ENCODE measurements at regions not wholly inside any gene's neighbourhood (a gene's known extent, or its start where the extent isn't known, plus 50 kb on each side); places are given as distances from the start of the nearest gene placed in this dataset.

DNA sequence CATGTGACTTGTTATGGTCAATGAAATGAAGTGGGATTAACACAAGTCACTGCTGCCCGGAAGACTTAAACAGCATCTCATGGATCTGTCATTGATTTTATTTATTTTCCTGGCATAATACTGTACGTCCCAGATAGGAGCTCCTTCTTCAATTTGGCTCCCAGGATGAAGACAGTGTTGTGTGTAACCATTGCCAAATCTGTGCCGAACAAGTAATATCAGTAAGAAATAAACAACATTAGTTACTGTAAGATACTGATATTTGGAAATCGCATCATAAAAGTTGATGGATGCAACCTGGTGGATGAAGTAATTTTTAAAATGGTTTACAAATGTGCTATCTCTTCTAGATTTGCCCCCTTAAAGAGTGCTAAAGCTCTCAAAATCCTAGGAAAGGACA lies 419.0 kb upstream of the MMADHC start:
- no peak for DNase-seq (ENCODE audit: low read depth)

DNA sequence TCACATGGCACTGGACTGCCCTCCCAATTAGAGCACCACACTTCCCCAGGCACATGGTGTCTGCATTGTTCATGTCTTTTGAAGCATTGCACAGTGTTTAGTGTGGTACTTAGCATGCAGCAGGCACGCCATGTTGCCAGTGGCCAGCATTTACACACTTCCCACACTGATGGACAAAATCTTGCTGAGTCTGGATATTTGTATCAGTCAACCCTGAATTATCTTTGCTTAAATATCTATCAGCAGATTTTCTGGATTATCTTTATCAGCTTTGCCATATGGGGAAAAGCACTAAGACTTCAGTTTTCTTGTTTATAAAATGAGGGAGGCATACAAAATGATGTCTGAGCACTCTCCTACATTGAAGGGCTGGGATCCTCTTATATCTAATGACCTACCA lies 416.0 kb upstream of the MMADHC start:
- no peak for DNase-seq (ENCODE audit: low read depth)

GRCh38 chr2:150001788-150002187 lies 414.2 kb upstream of the MMADHC start:
- no peak for DNase-seq (ENCODE audit: low read depth)

DNA sequence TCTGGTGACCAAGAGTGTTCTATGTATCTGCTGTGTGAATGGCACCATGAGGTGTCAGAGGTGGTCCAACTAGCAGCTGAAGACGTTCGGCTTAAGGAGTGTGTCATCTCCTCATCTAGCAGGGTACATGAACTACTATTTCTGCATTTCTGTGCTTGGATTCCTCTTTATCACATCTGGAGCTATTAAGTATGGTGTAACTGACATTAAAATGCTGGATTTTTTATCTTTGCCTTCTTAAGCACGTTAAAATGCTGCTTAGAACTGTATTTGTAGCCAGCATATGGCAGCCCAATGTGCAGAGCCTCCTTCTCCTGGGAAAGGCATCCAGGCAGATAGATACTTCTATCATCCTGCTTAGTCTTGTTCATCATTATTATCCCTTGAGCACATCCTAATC lies 409.3 kb upstream of the MMADHC start:
- DNase-seq (ENCODE audit: low read depth): no peak

DNA sequence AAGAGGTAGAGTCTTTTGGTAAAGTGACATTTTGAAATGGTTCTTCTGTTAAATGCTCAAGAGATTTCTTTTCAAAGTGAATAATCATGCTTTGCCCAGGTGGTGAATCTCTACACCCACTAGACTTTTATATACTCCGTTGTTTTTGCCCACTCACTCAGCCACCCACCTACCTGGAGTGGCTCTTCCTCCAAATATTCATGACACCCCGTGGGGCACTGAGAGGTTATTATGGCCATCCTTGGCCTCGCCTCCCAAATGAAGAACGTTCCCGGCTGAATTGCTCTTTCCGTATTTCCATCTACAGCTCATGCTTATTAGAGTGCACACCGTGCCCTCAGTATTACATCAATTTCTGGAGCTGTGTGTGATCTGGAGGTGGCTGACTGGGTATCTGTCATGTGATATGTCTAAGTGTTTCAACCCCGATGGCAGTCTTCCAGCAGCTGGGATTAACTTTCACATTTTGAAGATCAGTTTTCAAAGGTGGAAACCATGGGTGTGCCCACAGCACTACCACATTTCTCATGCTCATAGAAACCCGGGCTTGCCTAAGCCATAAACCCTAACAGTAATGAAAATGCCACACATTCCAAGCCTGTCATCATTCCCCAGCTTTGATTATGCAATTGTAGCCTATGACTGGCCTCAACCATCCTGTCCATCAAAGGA lies 406.6 kb upstream of the MMADHC start:
- DNase-seq (ENCODE audit: low read depth): peak; percentile 50

GRCh38 chr2:149993316-149993715 lies 405.7 kb upstream of the MMADHC start:
- DNase-seq (ENCODE audit: low read depth): no peak

GRCh38 chr2:149991576-149991975 lies 404.0 kb upstream of the MMADHC start:
- peak; percentile 23 for DNase-seq (ENCODE audit: low read depth)

- no peak for DNase-seq (ENCODE audit: low read depth)
These were observed 403.4 kb upstream of the MMADHC start for GRCh38 chr2:149990965-149991364.

DNA sequence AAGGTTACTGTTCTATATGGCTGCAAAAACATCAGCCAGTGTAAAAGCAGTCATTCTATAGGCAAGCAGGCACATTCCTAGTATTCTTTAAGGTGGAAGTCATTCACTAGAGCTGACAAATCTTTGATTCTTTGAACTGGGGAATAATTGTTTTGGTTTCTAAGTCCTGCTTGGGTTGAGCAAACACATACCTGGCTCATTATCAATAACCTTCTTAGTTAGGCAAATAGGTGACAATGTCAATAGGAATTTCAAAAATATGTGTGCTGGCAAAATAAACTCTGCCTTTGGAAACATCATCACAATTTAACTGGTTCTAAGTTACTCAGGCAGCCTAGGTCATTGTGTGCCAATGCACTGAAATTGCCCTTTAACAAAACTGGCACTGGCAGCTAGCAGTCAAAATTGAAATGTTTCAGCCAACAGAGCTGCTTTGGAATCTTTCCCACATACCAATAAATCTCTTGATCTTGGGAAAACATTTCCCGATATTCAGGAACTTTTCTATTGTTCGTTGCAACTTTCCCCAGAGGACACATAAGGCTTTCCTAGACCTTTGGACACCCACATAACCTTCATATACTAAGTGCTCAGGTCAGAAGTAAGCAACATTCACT lies 402.0 kb upstream of the MMADHC start:
- DNase-seq (ENCODE audit: low read depth): peak; percentile 54

DNA sequence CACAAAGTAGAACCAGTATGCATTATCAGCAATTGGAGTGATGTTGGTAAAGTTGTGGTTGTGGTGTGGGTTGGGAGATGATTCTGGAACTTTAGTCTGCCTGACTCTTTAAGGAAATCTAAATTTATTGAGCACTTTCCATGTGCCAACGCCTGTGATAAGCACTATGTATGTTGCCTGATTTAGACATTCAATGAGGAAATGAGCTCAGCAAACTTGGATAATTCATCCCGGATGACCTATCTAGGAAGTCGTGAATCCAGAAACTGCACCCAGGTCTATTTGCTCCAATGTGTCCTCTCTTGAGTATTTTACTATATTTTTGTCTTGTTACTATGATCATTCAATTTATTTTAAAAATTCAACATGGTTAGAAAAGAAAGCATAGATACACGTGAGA lies 400.8 kb upstream of the MMADHC start:
- no peak for DNase-seq (ENCODE audit: low read depth)

DNA sequence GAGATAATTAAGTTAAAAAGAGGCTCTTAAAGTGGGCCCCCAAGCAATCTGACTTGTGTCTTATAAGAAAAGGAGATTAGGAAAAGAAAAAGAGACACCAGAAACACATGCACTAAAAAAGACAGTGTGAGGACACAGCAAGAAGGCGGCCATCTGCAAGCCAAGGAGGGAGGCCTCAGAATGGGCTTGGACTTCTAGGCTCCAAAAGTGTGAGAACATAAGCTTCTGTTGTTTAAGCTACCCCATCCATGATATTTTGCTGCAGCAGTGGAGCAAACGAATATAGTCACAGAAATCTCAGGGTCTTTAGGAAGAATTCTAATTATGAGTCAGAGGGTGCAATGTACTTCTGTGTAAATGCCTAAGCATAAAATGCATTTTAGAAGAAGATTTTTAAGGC lies 399.3 kb upstream of the MMADHC start:
- no peak for DNase-seq (ENCODE audit: low read depth)

DNA sequence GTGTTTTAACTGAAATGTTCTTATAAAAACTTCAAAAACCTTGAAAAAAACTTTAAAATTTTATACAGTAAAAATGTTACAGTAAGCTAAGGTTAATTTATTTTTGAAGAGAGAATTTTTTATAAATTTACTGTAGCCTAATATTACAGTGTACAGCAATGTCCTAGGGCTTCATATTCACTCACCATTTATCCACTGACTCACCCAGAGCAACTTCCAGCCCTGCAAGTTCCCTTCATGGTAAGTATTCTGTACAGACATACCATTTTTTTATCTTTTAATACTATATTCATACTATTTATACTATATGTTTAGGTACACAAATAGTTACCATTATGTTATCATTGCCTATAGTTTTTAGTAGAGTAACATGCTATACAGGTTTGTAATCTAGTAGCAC lies 396.7 kb upstream of the MMADHC start:
- DNase-seq (ENCODE audit: low read depth): no peak

GRCh38 chr2:149972066-149972465 lies 384.5 kb upstream of the MMADHC start:
- no peak for DNase-seq (ENCODE audit: low read depth)

- no peak for DNase-seq (ENCODE audit: low read depth)
These were observed 367.5 kb upstream of the MMADHC start for GRCh38 chr2:149954981-149955600.

DNA sequence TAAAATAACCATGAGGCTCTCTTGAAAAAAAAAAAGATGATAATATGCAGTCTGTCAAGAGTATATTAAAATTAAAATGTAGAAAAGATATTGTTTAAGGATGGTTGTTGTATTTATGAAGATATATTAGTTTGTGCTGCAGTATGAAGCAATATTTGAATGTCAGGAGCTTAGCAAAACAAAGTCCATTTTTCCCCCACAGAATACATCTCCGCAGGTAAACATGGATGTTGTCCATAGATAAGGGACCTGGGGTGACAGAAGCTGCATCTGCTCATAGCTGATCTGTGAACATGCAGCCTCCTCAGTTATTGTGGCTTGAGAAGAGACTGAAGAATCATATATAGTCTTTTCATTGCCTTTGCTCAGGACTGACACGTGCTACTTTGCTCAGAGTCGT lies 366.1 kb upstream of the MMADHC start:
- no peak for DNase-seq (ENCODE audit: low read depth)

- no peak for DNase-seq (ENCODE audit: low read depth)
These were observed 343.9 kb upstream of the MMADHC start for GRCh38 chr2:149931486-149931885.

GRCh38 chr2:149928011-149928410 lies 340.4 kb upstream of the MMADHC start:
- no peak for DNase-seq (ENCODE audit: low read depth)

DNA sequence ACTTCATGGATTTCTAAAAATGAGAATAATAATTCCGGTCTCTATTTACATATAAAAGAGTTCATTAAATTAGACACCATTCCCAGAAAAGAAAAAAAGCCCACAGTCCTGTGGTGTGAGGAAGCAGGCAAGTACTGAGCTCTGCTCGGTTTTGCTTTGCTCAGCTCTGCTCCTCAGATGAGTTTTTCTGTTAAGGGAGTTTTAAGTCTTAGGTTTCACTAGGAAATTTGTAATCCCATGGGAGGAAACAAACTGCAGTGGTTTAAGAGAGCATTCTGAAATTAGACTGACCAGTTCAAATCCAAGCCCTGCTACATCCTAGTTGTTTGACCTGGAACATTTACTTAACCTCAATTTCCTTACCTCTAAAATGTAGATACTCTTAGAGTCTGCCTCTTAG lies 338.6 kb upstream of the MMADHC start:
- no peak for DNase-seq (ENCODE audit: low read depth)

- DNase-seq (ENCODE audit: low read depth): no peak
These were observed 337.1 kb upstream of the MMADHC start for GRCh38 chr2:149924549-149925213.

DNA sequence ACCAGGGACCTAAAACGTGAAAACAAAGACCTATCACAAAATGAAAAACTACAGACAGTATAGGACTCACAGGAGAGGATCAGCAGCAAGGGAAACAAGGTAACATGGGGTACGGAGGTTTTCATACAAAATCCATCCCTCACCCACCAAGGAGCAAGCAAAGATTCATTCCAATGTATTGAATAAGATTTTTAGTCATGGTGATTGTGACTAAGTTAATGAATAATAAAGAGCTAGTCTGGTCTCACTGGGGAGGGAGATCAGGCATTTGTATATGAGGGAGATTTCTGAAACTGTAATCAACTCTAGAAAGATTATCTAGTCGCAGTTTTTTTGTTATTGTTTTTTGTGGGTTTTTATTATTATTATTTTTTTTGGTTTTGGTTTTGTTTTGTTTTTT lies 336.5 kb upstream of the MMADHC start:
- DNase-seq (ENCODE audit: low read depth): no peak

GRCh38 chr2:149921911-149922616 lies 334.5 kb upstream of the MMADHC start:
- DNase-seq (ENCODE audit: low read depth): no peak

DNA sequence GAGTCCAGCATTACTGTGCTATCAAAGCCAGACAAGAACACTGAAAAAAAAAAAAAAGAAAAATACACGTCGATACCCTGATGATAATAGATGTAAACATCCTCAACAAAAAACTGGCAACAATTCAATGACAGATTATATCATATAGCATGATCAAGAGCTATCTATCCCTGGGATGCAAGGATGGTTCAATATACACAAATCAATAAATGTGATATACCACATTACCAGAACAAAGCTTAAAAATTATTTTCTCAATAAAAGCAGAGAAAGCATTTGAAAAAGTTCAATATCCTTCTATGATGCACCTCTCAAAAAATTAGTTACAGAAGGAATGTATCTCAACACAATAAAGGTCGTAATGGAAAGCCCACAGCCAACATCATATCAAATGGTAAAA lies 332.8 kb upstream of the MMADHC start:
- no peak for DNase-seq (ENCODE audit: low read depth)

DNA sequence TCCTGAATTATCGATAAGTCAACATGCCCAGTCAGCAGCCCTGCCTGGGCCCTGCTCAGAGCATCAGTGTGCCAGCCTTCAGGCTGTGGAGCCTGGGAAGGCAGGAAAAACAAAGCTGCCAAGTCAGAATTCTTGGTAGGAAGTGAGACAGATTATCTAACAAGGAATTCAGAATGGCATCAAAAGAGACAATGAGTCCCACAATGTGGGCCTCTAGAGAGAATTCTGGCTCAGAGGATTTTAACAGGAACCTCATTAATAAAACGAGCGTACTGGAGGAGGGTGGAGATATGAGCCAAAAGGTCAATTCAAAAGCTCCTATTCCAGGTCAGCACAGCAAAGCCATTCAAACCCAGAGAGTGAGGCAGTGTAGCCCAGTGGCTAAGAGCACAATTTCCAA lies 327.6 kb upstream of the MMADHC start:
- no peak for DNase-seq (ENCODE audit: low read depth)
